ENCODE measurements at regions not wholly inside any gene's neighbourhood (a gene's known extent, or its start where the extent isn't known, plus 50 kb on each side); places are given as distances from the start of the nearest gene placed in this dataset.

GRCh38 chr6:33923857-33924514 is 120.2 kb upstream of the MLN start:
- H3K4me2 ChIP-seq (ENCODE audit: low read depth, low read length, poor library complexity, severe bottlenecking) = no peak overlapping the region
- H3K36me3 ChIP-seq (ENCODE audit: insufficient read depth, low read length) = no peaks in the 10 kb centered on the region
- H4K20me1 ChIP-seq (ENCODE audit: insufficient read depth, low read depth, low read length) = no peaks in the 10 kb centered on the region
- H3K27me3 ChIP-seq (ENCODE audit: low read length) = no peaks in the 10 kb centered on the region; the same call in 1 of the 2 replicates
- no peak overlapping the region for H3K27ac ChIP-seq (ENCODE audit: low read length)
- H3K9ac ChIP-seq (ENCODE audit: low read length) = no peak overlapping the region
- no peaks in the 10 kb centered on the region for H3K9me2 ChIP-seq (replicated peaks; ENCODE audit: insufficient read depth, low read length)
- no peaks in the 10 kb centered on the region for H3K79me2 ChIP-seq (ENCODE audit: low read length)
- no peak overlapping the region for H3K4me3 ChIP-seq (ENCODE audit: low read length)
- H3K9me3 ChIP-seq (ENCODE audit: low read length) = no peaks in the 10 kb centered on the region
- H3K4me1 ChIP-seq (ENCODE audit: low read length) = no peaks in the 10 kb centered on the region
- H2AFZ ChIP-seq (ENCODE audit: low read length) = no peak overlapping the region
- no peak for DNase-seq

- Histone ChIP-seq H3K4me1 (ENCODE audit: low read length) (no peaks in the 10 kb centered on the region), H3K4me2 (ENCODE audit: low read depth, low read length, poor library complexity, severe bottlenecking) (no peak overlapping the region), H4K20me1 (ENCODE audit: insufficient read depth, low read depth, low read length) (no peaks in the 10 kb centered on the region), H3K27ac (ENCODE audit: low read length) (no peak overlapping the region), H3K36me3 (ENCODE audit: insufficient read depth, low read length) (no peaks in the 10 kb centered on the region), H3K9me2 (replicated peaks; ENCODE audit: insufficient read depth, low read length) (no peaks in the 10 kb centered on the region), H3K27me3 (ENCODE audit: low read length) (no peaks in the 10 kb centered on the region), H3K4me3 (ENCODE audit: low read length) (no peak overlapping the region), H3K9ac (ENCODE audit: low read length) (no peak overlapping the region), H3K79me2 (ENCODE audit: low read length) (no peaks in the 10 kb centered on the region), H3K9me3 (ENCODE audit: low read length) (no peaks in the 10 kb centered on the region), H2AFZ (ENCODE audit: low read length) (no peak overlapping the region)
- DNase-seq = no peak
Observed at GRCh38 chr6:33921745-33922144, 117.9 kb upstream of the MLN start.

- Histone ChIP-seq H3K9me3 (ENCODE audit: low read length) (no peaks in the 10 kb centered on the region), H3K27ac (ENCODE audit: low read length) (no peak overlapping the region), H2AFZ (ENCODE audit: low read length) (no peak overlapping the region), H4K20me1 (ENCODE audit: insufficient read depth, low read depth, low read length) (no peaks in the 10 kb centered on the region; the same call in 1 of the 2 replicates), H3K4me2 (ENCODE audit: low read depth, low read length, poor library complexity, severe bottlenecking) (no peak overlapping the region), H3K27me3 (ENCODE audit: low read length) (no peaks in the 10 kb centered on the region), H3K4me1 (ENCODE audit: low read length) (peaks cover 14% of the 10 kb centered on the region), H3K4me3 (ENCODE audit: low read length) (no peak overlapping the region), H3K36me3 (ENCODE audit: insufficient read depth, low read length) (no peaks in the 10 kb centered on the region), H3K9ac (ENCODE audit: low read length) (no peak overlapping the region), H3K79me2 (ENCODE audit: low read length) (no peaks in the 10 kb centered on the region), H3K9me2 (replicated peaks; ENCODE audit: insufficient read depth, low read length) (no peaks in the 10 kb centered on the region)
- DNase-seq = no peak
Observed at GRCh38 chr6:33918175-33918695, 114.4 kb upstream of the MLN start.

GRCh38 chr6:33915134-33915533 is 111.3 kb upstream of the MLN start:
- H3K27me3 ChIP-seq (ENCODE audit: low read length) = no peaks in the 10 kb centered on the region; the same call in 1 of the 2 replicates
- no peak overlapping the region for H2AFZ ChIP-seq (ENCODE audit: low read length)
- no peak overlapping the region for H3K9ac ChIP-seq (ENCODE audit: low read length)
- no peaks in the 10 kb centered on the region; the same call in 1 of the 2 replicates for H4K20me1 ChIP-seq (ENCODE audit: insufficient read depth, low read depth, low read length)
- peaks cover 20% of the 10 kb centered on the region for H3K4me1 ChIP-seq (ENCODE audit: low read length)
- H3K4me3 ChIP-seq (ENCODE audit: low read length) = no peak overlapping the region
- H3K4me2 ChIP-seq (ENCODE audit: low read depth, low read length, poor library complexity, severe bottlenecking) = no peak overlapping the region
- H3K36me3 ChIP-seq (ENCODE audit: insufficient read depth, low read length) = no peaks in the 10 kb centered on the region
- H3K27ac ChIP-seq (ENCODE audit: low read length) = no peak overlapping the region
- H3K9me2 ChIP-seq (replicated peaks; ENCODE audit: insufficient read depth, low read length) = no peaks in the 10 kb centered on the region
- no peak for DNase-seq
- H3K79me2 ChIP-seq (ENCODE audit: low read length) = no peaks in the 10 kb centered on the region
- no peaks in the 10 kb centered on the region for H3K9me3 ChIP-seq (ENCODE audit: low read length)

- Histone ChIP-seq H3K79me2 (ENCODE audit: low read length) (no peaks in the 10 kb centered on the region), H2AFZ (ENCODE audit: low read length) (no peak overlapping the region), H3K9me2 (replicated peaks; ENCODE audit: insufficient read depth, low read length) (no peaks in the 10 kb centered on the region), H4K20me1 (ENCODE audit: insufficient read depth, low read depth, low read length) (no peaks in the 10 kb centered on the region; the same call in 1 of the 2 replicates), H3K27me3 (ENCODE audit: low read length) (no peaks in the 10 kb centered on the region; the same call in 1 of the 2 replicates), H3K36me3 (ENCODE audit: insufficient read depth, low read length) (no peaks in the 10 kb centered on the region), H3K9me3 (ENCODE audit: low read length) (no peaks in the 10 kb centered on the region), H3K9ac (ENCODE audit: low read length) (no peak overlapping the region), H3K4me1 (ENCODE audit: low read length) (peaks cover 20% of the 10 kb centered on the region), H3K27ac (ENCODE audit: low read length) (no peak overlapping the region), H3K4me2 (ENCODE audit: low read depth, low read length, poor library complexity, severe bottlenecking) (peak overlapping the region; percentile 9), H3K4me3 (ENCODE audit: low read length) (no peak overlapping the region)
- DNase-seq = peak; percentile 67
Observed at GRCh38 chr6:33914645-33915044, 110.8 kb upstream of the MLN start.

- H3K9me2 ChIP-seq (replicated peaks; ENCODE audit: insufficient read depth, low read length) = no peaks in the 10 kb centered on the region
- no peak for DNase-seq
- no peaks in the 10 kb centered on the region; the same call in 1 of the 2 replicates for H4K20me1 ChIP-seq (ENCODE audit: insufficient read depth, low read depth, low read length)
- no peaks in the 10 kb centered on the region for H3K36me3 ChIP-seq (ENCODE audit: insufficient read depth, low read length)
- no peaks in the 10 kb centered on the region for H3K79me2 ChIP-seq (ENCODE audit: low read length)
- H3K4me1 ChIP-seq (ENCODE audit: low read length) = peaks cover 20% of the 10 kb centered on the region
- no peaks in the 10 kb centered on the region; the same call in 1 of the 2 replicates for H3K27me3 ChIP-seq (ENCODE audit: low read length)
- no peak overlapping the region for H3K4me3 ChIP-seq (ENCODE audit: low read length)
- H2AFZ ChIP-seq (ENCODE audit: low read length) = no peak overlapping the region
- H3K9me3 ChIP-seq (ENCODE audit: low read length) = no peaks in the 10 kb centered on the region
- no peak overlapping the region for H3K4me2 ChIP-seq (ENCODE audit: low read depth, low read length, poor library complexity, severe bottlenecking)
- H3K27ac ChIP-seq (ENCODE audit: low read length) = no peak overlapping the region
- no peak overlapping the region for H3K9ac ChIP-seq (ENCODE audit: low read length)
Observed at GRCh38 chr6:33912195-33912594, 108.4 kb upstream of the MLN start.

GRCh38 chr6:33911488-33911887 is 107.7 kb upstream of the MLN start:
- H3K36me3 ChIP-seq (ENCODE audit: insufficient read depth, low read length) = no peaks in the 10 kb centered on the region
- no peaks in the 10 kb centered on the region; the same call in 1 of the 2 replicates for H4K20me1 ChIP-seq (ENCODE audit: insufficient read depth, low read depth, low read length)
- DNase-seq = no peak
- H3K79me2 ChIP-seq (ENCODE audit: low read length) = no peaks in the 10 kb centered on the region
- H3K27ac ChIP-seq (ENCODE audit: low read length) = no peak overlapping the region
- H3K9ac ChIP-seq (ENCODE audit: low read length) = no peak overlapping the region
- H3K9me2 ChIP-seq (replicated peaks; ENCODE audit: insufficient read depth, low read length) = no peaks in the 10 kb centered on the region
- H3K4me1 ChIP-seq (ENCODE audit: low read length) = peaks cover 20% of the 10 kb centered on the region
- no peak overlapping the region for H3K4me3 ChIP-seq (ENCODE audit: low read length)
- no peaks in the 10 kb centered on the region for H3K9me3 ChIP-seq (ENCODE audit: low read length)
- no peaks in the 10 kb centered on the region; the same call in 1 of the 2 replicates for H3K27me3 ChIP-seq (ENCODE audit: low read length)
- H2AFZ ChIP-seq (ENCODE audit: low read length) = no peak overlapping the region
- no peak overlapping the region for H3K4me2 ChIP-seq (ENCODE audit: low read depth, low read length, poor library complexity, severe bottlenecking)

GRCh38 chr6:33910594-33910993 is 106.8 kb upstream of the MLN start:
- no peaks in the 10 kb centered on the region for H3K79me2 ChIP-seq (ENCODE audit: low read length)
- H3K4me3 ChIP-seq (ENCODE audit: low read length) = no peak overlapping the region
- H2AFZ ChIP-seq (ENCODE audit: low read length) = no peak overlapping the region
- peaks cover 20% of the 10 kb centered on the region for H3K4me1 ChIP-seq (ENCODE audit: low read length)
- H3K36me3 ChIP-seq (ENCODE audit: insufficient read depth, low read length) = no peaks in the 10 kb centered on the region
- H3K9ac ChIP-seq (ENCODE audit: low read length) = no peak overlapping the region
- no peaks in the 10 kb centered on the region for H3K9me2 ChIP-seq (replicated peaks; ENCODE audit: insufficient read depth, low read length)
- no peak overlapping the region for H3K27ac ChIP-seq (ENCODE audit: low read length)
- no peaks in the 10 kb centered on the region for H3K9me3 ChIP-seq (ENCODE audit: low read length)
- no peak for DNase-seq
- no peak overlapping the region for H3K4me2 ChIP-seq (ENCODE audit: low read depth, low read length, poor library complexity, severe bottlenecking)
- no peaks in the 10 kb centered on the region; the same call in 1 of the 2 replicates for H4K20me1 ChIP-seq (ENCODE audit: insufficient read depth, low read depth, low read length)
- no peaks in the 10 kb centered on the region; the same call in 1 of the 2 replicates for H3K27me3 ChIP-seq (ENCODE audit: low read length)
